ENCODE measurements at regions not wholly inside any gene's neighbourhood (a gene's known extent, or its start where the extent isn't known, plus 50 kb on each side); places are given as distances from the start of the nearest gene placed in this dataset.

DNA sequence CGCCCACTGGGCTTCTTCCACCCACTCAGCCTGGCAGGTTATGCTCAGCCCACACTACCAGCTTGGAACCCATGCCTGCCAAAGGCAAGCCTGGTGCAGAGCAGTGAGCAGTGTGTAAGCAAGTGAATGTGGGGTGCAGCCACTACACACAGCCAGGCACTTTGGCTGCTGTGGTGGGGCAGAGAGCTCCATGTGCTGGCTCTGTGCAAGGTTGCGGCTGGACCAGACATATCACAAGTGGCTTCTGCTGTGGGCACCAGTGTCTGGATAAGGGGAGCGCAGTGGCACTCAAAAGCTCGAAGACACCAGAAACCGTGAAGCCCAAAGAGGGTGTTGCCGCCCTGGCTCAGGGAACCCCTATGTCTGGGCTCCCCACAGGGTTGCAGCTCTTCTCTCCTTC is 563.7 kb downstream of the SI start:
- no peak for TF ChIP-seq CTCF (IDR thresholded peaks at IDR 0.05; ENCODE audit: poor library complexity)
- no peak for TF ChIP-seq EZH2 (IDR thresholded peaks at IDR 0.05; ENCODE audit: borderline replicate concordance)
- no peak for TF ChIP-seq EZH2phosphoT487 (IDR thresholded peaks at IDR 0.05; ENCODE audit: low read depth, severe bottlenecking, unreplicated experiment)

All from hepatocyte (in vitro differentiated cells).